ENCODE measurements at regions not wholly inside any gene's neighbourhood (a gene's known extent, or its start where the extent isn't known, plus 50 kb on each side); places are given as distances from the start of the nearest gene placed in this dataset.
"Not testable (repeated sequence)": the region's sequence is repeated elsewhere in the genome, so short reads cannot be mapped to it uniquely, and the experiment has no call there.

DNA sequence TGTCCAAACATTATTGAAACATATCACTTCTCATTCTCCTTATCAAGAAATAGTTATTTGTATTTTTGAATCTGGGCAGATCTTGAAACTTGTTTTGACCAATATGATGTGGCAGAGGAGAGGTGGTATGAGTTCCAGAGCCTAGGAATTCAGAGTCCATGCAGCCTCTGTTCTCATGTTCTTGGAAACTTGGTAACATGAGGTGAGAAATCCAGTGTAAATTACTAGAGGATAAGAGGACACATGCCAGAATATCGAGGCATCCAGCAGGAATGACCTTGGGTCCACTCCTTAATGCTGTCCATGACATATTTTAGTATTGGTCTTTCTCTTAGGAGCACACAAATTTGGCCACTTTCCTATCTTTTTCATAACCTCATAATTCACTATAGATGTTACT lies 1374.6 kb downstream of the FSCB start:
- TF ChIP-seq, protein P1, sequence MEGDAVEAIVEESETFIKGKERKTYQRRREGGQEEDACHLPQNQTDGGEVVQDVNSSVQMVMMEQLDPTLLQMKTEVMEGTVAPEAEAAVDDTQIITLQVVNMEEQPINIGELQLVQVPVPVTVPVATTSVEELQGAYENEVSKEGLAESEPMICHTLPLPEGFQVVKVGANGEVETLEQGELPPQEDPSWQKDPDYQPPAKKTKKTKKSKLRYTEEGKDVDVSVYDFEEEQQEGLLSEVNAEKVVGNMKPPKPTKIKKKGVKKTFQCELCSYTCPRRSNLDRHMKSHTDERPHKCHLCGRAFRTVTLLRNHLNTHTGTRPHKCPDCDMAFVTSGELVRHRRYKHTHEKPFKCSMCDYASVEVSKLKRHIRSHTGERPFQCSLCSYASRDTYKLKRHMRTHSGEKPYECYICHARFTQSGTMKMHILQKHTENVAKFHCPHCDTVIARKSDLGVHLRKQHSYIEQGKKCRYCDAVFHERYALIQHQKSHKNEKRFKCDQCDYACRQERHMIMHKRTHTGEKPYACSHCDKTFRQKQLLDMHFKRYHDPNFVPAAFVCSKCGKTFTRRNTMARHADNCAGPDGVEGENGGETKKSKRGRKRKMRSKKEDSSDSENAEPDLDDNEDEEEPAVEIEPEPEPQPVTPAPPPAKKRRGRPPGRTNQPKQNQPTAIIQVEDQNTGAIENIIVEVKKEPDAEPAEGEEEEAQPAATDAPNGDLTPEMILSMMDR (IDR thresholded peaks at IDR 0.05) = no peak
- no peaks in the 10 kb centered on the region for H3K27me3 ChIP-seq
- H3K9me3 ChIP-seq = no peaks in the 10 kb centered on the region
- H3K36me3 ChIP-seq = no peaks in the 10 kb centered on the region
- no peak for ATAC-seq
- no peak for DNase-seq
- WGBS, 2 donors = 4 to 12% methylated on average over 1 of the region's 1 CpG
- no peak overlapping the region for H3K27ac ChIP-seq
- no peak overlapping the region for H3K4me3 ChIP-seq
- no peak for FAIRE-seq
- H3K4me1 ChIP-seq = no peaks in the 10 kb centered on the region
- intact Hi-C loops (cut with DNase I) = no loop called here

DNA sequence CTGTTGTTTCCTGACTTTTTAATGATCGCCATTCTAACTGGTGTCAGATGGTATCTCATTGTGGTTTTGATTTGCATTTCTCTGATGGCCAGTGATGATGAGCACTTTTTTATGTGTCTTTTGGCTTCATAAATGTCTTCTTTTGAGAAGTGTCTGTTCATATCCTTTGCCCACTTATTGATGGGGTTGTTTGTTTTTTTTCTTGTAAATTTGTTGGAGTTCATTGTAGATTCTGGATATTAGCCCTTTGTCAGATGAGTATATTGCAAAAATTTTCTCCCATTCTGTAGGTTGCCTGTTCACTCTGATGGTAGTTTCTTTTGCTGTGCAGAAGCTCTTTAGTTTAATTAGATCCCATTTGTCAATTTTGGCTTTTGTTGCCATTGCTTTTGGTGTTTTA lies 1378.7 kb downstream of the FSCB start:
- H3K27me3 ChIP-seq; ATAC-seq; intact Hi-C loops (cut with DNase I); H3K4me3 ChIP-seq; H3K27ac ChIP-seq; H3K9me3 ChIP-seq; H3K4me1 ChIP-seq; H3K36me3 ChIP-seq; FAIRE-seq; DNase-seq: not testable (repeated sequence)
- 86 to 100% methylated on average over 1 of the region's 1 CpG for WGBS, 2 donors

DNA sequence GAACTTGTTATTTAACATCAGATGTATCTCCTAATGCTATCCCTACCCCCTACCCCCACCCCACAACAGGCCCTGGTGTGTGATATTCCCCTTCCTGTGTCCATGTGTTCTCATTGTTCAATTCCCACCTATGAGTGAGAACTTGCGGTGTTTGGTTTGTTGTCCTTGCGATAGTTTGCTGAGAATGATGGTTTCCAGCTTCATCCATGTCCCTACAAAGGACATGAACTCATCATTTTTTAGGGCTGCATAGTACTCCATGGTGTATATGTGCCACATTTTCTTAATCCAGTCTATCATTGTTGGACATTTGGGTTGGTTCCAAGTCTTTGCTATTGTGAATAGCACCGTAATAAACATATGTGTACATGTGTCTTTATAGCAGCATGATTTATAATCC lies 1379.2 kb downstream of the FSCB start:
- DNase-seq; ATAC-seq; H3K4me1 ChIP-seq; FAIRE-seq; H3K9me3 ChIP-seq; intact Hi-C loops (cut with DNase I); H3K36me3 ChIP-seq; H3K27me3 ChIP-seq; H3K27ac ChIP-seq; H3K4me3 ChIP-seq: not testable (repeated sequence)
- 92 to 99% methylated on average over 3 of the region's 3 CpGs for WGBS, 2 donors

DNA sequence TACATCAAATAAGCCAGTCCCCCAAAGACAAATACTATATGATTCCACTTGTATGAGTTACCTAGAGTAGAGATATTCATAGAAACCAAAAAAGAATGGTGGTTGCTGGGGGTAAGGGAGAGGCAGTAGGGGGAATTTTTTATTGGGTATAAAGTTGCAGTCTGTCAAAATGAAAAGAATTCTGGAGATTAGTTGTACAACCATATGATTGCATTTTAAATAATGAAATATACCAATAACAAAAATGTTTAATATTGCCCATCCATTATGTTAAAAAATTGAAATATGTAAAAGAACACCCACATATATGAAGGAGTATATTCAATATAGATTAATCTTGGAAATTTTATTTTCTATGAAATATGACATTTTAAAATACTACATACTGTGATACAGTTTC lies 1383.5 kb downstream of the FSCB start:
- Histone ChIP-seq H3K36me3 (no peaks in the 10 kb centered on the region), H3K27me3 (no peaks in the 10 kb centered on the region), H3K27ac (no peak overlapping the region), H3K9me3 (no peaks in the 10 kb centered on the region), H3K4me3 (no peak overlapping the region), H3K4me1 (no peaks in the 10 kb centered on the region)
- FAIRE-seq (no peak), DNase-seq (no peak), ATAC-seq (no peak)
- TF ChIP-seq, protein P1 (IDR thresholded peaks at IDR 0.05) = no peak
- intact Hi-C loops (cut with DNase I) = no loop called here

DNA sequence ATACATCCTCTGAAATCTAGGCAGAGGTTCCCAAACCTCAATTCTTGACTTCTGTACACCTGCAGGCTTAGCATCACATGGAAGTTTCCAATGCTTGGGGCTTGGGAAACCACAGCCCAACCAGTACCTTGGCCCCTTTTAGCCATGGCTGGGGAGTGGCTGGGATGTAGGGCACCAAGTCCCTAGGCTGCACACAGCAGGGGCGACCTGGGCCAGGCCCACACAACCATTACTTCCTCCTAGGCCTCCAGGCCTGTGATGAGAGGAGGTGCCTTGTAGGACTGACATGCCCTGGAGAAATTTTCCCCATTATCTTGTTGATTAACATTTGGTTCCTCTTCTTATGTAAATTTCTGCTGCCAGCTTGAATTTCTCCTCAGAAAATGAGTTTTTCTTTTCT lies 1387.4 kb downstream of the FSCB start:
- H3K27me3 ChIP-seq = no peaks in the 10 kb centered on the region
- TF ChIP-seq, protein P1 (IDR thresholded peaks at IDR 0.05) = no peak
- DNase-seq = no peak
- H3K27ac ChIP-seq = no peak overlapping the region
- no peaks in the 10 kb centered on the region for H3K9me3 ChIP-seq
- no peak for ATAC-seq
- H3K4me1 ChIP-seq = no peaks in the 10 kb centered on the region
- intact Hi-C loops (cut with DNase I) = no loop called here
- 40 to 56% methylated on average over 1 of the region's 1 CpG for WGBS, 2 donors
- no peak for FAIRE-seq
- no peak overlapping the region for H3K4me3 ChIP-seq
- no peaks in the 10 kb centered on the region for H3K36me3 ChIP-seq

DNA sequence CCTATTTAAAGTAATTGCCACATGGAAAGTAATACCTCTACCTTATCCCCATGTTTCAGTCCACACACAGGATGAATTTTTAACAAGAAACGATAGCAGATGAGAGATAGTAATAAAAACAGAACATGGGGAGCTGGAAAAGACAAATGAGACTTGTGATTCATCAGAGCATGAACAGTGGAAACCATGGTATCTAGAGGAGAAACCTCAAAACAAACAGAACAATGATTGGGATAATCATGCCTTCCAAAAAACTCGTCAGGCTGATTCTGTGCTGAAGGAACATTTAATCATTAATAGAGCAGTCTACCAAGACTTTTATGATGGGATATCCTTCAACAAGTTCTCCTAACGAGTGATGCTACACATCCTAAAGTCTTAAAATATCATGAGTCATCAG lies 1390.7 kb downstream of the FSCB start:
- no peaks in the 10 kb centered on the region for H3K36me3 ChIP-seq
- no peak for ATAC-seq
- intact Hi-C loops (cut with DNase I) = no loop called here

More for the DNA sequence above, 1390.7 kb downstream of the FSCB start:
- FAIRE-seq (no peak), DNase-seq (no peak)
- Histone ChIP-seq H3K9me3 (no peaks in the 10 kb centered on the region), H3K27me3 (no peaks in the 10 kb centered on the region), H3K27ac (no peak overlapping the region), H3K4me3 (no peak overlapping the region), H3K4me1 (no peaks in the 10 kb centered on the region)
- TF ChIP-seq, protein P1 (IDR thresholded peaks at IDR 0.05) = no peak
- 46 to 60% methylated on average over 3 of the region's 3 CpGs for WGBS, 2 donors

Data from pancreas (tissue), 10 donors.